ENCODE measurements at regions not wholly inside any gene's neighbourhood (a gene's known extent, or its start where the extent isn't known, plus 50 kb on each side); places are given as distances from the start of the nearest gene placed in this dataset.

DNA sequence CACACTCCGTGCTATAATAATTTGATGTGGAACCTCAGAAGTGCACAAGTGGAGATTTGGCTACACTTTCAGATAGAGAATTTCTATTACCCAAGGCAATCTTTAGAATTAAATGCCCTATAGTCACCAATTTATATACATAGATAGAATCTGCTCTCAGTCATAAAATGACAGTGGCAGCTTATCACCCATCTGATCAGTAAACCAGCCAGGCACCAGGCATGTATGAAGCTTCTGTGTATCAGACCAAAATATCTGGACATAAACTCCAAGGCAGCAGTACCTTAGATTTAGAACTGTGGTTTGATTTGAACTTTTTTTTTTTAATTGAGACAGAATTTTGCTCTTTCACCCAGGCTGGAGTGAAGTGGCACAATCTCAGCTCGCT lies 180.9 kb downstream of the IPMK start:
- no peak overlapping the region for H3K4me2 ChIP-seq (ENCODE audit: control insufficient read depth, extremely low read depth, insufficient read depth, low read depth, low read length)
- no peak for FAIRE-seq
- H4K20me1 ChIP-seq (ENCODE audit: control insufficient read depth, extremely low read depth, insufficient read depth, low read length): no peaks in the 10 kb centered on the region
- H3K9ac ChIP-seq (ENCODE audit: control insufficient read depth, extremely low read depth, insufficient read depth, low read length): no peak overlapping the region
- peaks cover 14% of the 10 kb centered on the region for H3K4me1 ChIP-seq (ENCODE audit: control insufficient read depth, extremely low read depth, insufficient read depth, low read length)
- H3K79me2 ChIP-seq (ENCODE audit: control insufficient read depth, insufficient read depth, low read length): no peaks in the 10 kb centered on the region
- H3K36me3 ChIP-seq (ENCODE audit: control insufficient read depth in 2 of 2, extremely low read depth in 1 of 2, insufficient read depth in 2 of 2, low read length in 2 of 2): no peaks in the 10 kb centered on the region
- no peak overlapping the region for H3K4me3 ChIP-seq (ENCODE audit: control insufficient read depth in 2 of 3, extremely low read depth in 1 of 3, insufficient read depth in 2 of 3, low read depth in 1 of 3, low read length in 3 of 3)
- H3K9me3 ChIP-seq (ENCODE audit: control insufficient read depth, low read depth, low read length): no peaks in the 10 kb centered on the region
- no peaks in the 10 kb centered on the region for H3K27me3 ChIP-seq (ENCODE audit: control insufficient read depth, extremely low read depth, insufficient read depth, low read length)
- TF ChIP-seq EZH2 (IDR thresholded peaks at IDR 0.05; ENCODE audit: low read length): no peak
- TF ChIP-seq, protein P1, sequence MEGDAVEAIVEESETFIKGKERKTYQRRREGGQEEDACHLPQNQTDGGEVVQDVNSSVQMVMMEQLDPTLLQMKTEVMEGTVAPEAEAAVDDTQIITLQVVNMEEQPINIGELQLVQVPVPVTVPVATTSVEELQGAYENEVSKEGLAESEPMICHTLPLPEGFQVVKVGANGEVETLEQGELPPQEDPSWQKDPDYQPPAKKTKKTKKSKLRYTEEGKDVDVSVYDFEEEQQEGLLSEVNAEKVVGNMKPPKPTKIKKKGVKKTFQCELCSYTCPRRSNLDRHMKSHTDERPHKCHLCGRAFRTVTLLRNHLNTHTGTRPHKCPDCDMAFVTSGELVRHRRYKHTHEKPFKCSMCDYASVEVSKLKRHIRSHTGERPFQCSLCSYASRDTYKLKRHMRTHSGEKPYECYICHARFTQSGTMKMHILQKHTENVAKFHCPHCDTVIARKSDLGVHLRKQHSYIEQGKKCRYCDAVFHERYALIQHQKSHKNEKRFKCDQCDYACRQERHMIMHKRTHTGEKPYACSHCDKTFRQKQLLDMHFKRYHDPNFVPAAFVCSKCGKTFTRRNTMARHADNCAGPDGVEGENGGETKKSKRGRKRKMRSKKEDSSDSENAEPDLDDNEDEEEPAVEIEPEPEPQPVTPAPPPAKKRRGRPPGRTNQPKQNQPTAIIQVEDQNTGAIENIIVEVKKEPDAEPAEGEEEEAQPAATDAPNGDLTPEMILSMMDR (optimal IDR thresholded peaks at IDR 0.05 in 1 of 3, IDR thresholded peaks at IDR 0.05 in 1 of 3, conservative IDR thresholded peaks at IDR 0.05 in 1 of 3; ENCODE audit: extremely low read depth in 1 of 3, insufficient read depth in 2 of 3, low read length in 3 of 3): no peak
- dilution Hi-C loops (cut with MboI; ENCODE audit: extremely low pct_ligation_motif_present, low sequenced_read_pairs): no loop called here
- H3K9me1 ChIP-seq (ENCODE audit: control insufficient read depth, extremely low read depth, insufficient read depth, low read length): no peaks in the 10 kb centered on the region
- H2AFZ ChIP-seq (ENCODE audit: control insufficient read depth, low read length): no peak overlapping the region
- H3K27ac ChIP-seq (ENCODE audit: control insufficient read depth, insufficient read depth, low read length): no peak overlapping the region
- no peak for DNase-seq (ENCODE audit: low read depth, low spot score)

DNA sequence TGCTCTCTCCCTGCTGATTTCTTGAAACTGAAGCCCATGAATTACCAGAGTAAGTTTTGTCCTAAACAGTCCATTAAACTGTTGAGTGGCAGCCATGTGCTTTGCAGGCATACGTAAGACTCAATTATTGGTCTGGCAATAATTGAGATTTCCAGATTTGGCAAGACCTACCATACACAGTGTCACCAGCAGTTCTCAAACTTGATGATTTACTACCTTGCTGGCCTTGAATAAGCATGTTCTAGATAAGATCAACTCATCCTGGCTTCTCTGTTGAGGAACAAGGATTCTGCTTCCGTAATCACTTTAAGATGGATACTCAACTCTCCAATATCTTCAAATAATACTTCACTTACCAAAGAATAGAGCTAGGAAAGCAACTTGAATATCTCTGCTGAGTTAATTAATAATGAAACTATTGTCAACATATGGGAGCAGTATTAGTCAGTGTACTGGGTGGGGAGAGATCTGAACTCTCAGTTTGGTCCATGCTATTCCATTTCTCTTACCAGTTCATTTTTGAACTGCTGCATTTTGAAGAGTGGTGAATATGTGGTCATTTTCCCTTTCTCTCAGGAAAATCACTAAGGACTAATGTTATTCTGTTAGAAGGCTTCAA lies 181.4 kb downstream of the IPMK start:
- peaks cover 14% of the 10 kb centered on the region for H3K4me1 ChIP-seq (ENCODE audit: control insufficient read depth, extremely low read depth, insufficient read depth, low read length)
- no peaks in the 10 kb centered on the region for H3K36me3 ChIP-seq (ENCODE audit: control insufficient read depth in 2 of 2, extremely low read depth in 1 of 2, insufficient read depth in 2 of 2, low read length in 2 of 2)
- DNase-seq (ENCODE audit: low read depth, low spot score) (no peak), FAIRE-seq (no peak)
- H3K4me3 ChIP-seq (ENCODE audit: control insufficient read depth in 2 of 3, extremely low read depth in 1 of 3, insufficient read depth in 2 of 3, low read depth in 1 of 3, low read length in 3 of 3): no peak overlapping the region
- H4K20me1 ChIP-seq (ENCODE audit: control insufficient read depth, extremely low read depth, insufficient read depth, low read length): no peaks in the 10 kb centered on the region
- no peaks in the 10 kb centered on the region for H3K9me1 ChIP-seq (ENCODE audit: control insufficient read depth, extremely low read depth, insufficient read depth, low read length)
- H3K27ac ChIP-seq (ENCODE audit: control insufficient read depth, insufficient read depth, low read length): no peak overlapping the region
- TF ChIP-seq, protein P1 (optimal IDR thresholded peaks at IDR 0.05 in 1 of 3, IDR thresholded peaks at IDR 0.05 in 1 of 3, conservative IDR thresholded peaks at IDR 0.05 in 1 of 3; ENCODE audit: extremely low read depth in 1 of 3, insufficient read depth in 2 of 3, low read length in 3 of 3): no peak
- TF ChIP-seq EZH2 (IDR thresholded peaks at IDR 0.05; ENCODE audit: low read length): no peak
- H3K9me3 ChIP-seq (ENCODE audit: control insufficient read depth, low read depth, low read length): no peaks in the 10 kb centered on the region
- no peaks in the 10 kb centered on the region for H3K27me3 ChIP-seq (ENCODE audit: control insufficient read depth, extremely low read depth, insufficient read depth, low read length)
- peak overlapping the region; percentile 10 for H2AFZ ChIP-seq (ENCODE audit: control insufficient read depth, low read length)
- dilution Hi-C loops (cut with MboI; ENCODE audit: extremely low pct_ligation_motif_present, low sequenced_read_pairs): no loop called here
- no peak overlapping the region for H3K9ac ChIP-seq (ENCODE audit: control insufficient read depth, extremely low read depth, insufficient read depth, low read length)
- no peak overlapping the region for H3K4me2 ChIP-seq (ENCODE audit: control insufficient read depth, extremely low read depth, insufficient read depth, low read depth, low read length)
- no peaks in the 10 kb centered on the region for H3K79me2 ChIP-seq (ENCODE audit: control insufficient read depth, insufficient read depth, low read length)

Measured in keratinocyte (primary cell).